Activated CD4-positive, alpha-beta T cell treated with anti-CD3 and anti-CD28 coated beads, Interleukin-2, Interleukin-6, amounts not matched to agents 100 ng/mL and 50 ng/mL, durations not matched to agents 16 hours and 8 hours (primary cell): ENCODE measurements at regions not wholly inside any gene's neighbourhood (a gene's known extent, or its start where the extent isn't known, plus 50 kb on each side); places are given as distances from the start of the nearest gene placed in this dataset.

ENCODE experiments used
- DNase-seq: peaks from one replicate; pipeline ENCODE4 v3.0.0-alpha.2; 2020

GRCh38 chr9:90290716-90291485 is 351.7 kb downstream of the DIRAS2 start:
- no peak for DNase-seq

- no peak for DNase-seq
These were observed 346.1 kb downstream of the DIRAS2 start for GRCh38 chr9:90296539-90296938.

- no peak for DNase-seq
These were observed 342.7 kb downstream of the DIRAS2 start for GRCh38 chr9:90299968-90300367.

- DNase-seq, result no peak
These were observed 341.9 kb downstream of the DIRAS2 start for GRCh38 chr9:90300611-90301276.

GRCh38 chr9:90301277-90301653 is 341.4 kb downstream of the DIRAS2 start:
- no peak for DNase-seq

GRCh38 chr9:90303655-90304054 is 339.0 kb downstream of the DIRAS2 start:
- DNase-seq, result no peak

- no peak for DNase-seq
These were observed 336.5 kb downstream of the DIRAS2 start for GRCh38 chr9:90306158-90306557.

GRCh38 chr9:90307167-90307833 is 335.3 kb downstream of the DIRAS2 start:
- DNase-seq, result no peak

- no peak for DNase-seq
These were observed 334.7 kb downstream of the DIRAS2 start for GRCh38 chr9:90307891-90308290.

- DNase-seq, result no peak
These were observed 333.9 kb downstream of the DIRAS2 start for GRCh38 chr9:90308691-90309090.

GRCh38 chr9:90309809-90310520 is 332.7 kb downstream of the DIRAS2 start:
- no peak for DNase-seq

GRCh38 chr9:90310521-90310876 is 332.1 kb downstream of the DIRAS2 start:
- no peak for DNase-seq

GRCh38 chr9:90311811-90312210 is 330.8 kb downstream of the DIRAS2 start:
- DNase-seq, result no peak

- DNase-seq, result no peak
These were observed 320.3 kb downstream of the DIRAS2 start for GRCh38 chr9:90322296-90322695.

GRCh38 chr9:90325913-90326653 is 316.5 kb downstream of the DIRAS2 start:
- no peak for DNase-seq

- no peak for DNase-seq
These were observed 312.4 kb downstream of the DIRAS2 start for GRCh38 chr9:90330231-90330630.

- DNase-seq, result no peak
These were observed 310.6 kb downstream of the DIRAS2 start for GRCh38 chr9:90331826-90332575.

- no peak for DNase-seq
These were observed 309.4 kb downstream of the DIRAS2 start for GRCh38 chr9:90333226-90333625.

- DNase-seq, result no peak
These were observed 302.2 kb downstream of the DIRAS2 start for GRCh38 chr9:90340421-90340820.

GRCh38 chr9:90342607-90343006 is 300.0 kb downstream of the DIRAS2 start:
- DNase-seq, result no peak

GRCh38 chr9:90343366-90343765 is 299.3 kb downstream of the DIRAS2 start:
- DNase-seq, result no peak

GRCh38 chr9:90343991-90344390 is 298.6 kb downstream of the DIRAS2 start:
- DNase-seq, result no peak
